Loucy (cell line): ENCODE measurements at regions not wholly inside any gene's neighbourhood (a gene's known extent, or its start where the extent isn't known, plus 50 kb on each side); places are given as distances from the start of the nearest gene placed in this dataset.

Source experiments
- H2AFZ ChIP-seq: fragments of 200-600 bp; sonication (generic); 2 replicates; pipeline ENCODE4 v1.6.0; 2016; ENCODE audit warnings: antibody characterized with exemption, mild to moderate bottlenecking, low read length, moderate library complexity
- H3F3A ChIP-seq: fragments of 200-600 bp; 2 replicates; pipeline ENCODE4 v1.6.0; 2016; ENCODE audit warnings: antibody characterized with exemption, low read depth, mild to moderate bottlenecking
- H3K27me3 ChIP-seq: fragments of 200-600 bp; sonication (generic); 2 replicates; pipeline ENCODE4 v1.6.1; 2014; ENCODE audit warnings: low read length, mild to moderate bottlenecking; ENCODE audit not compliant: insufficient read depth, poor library complexity, severe bottlenecking
- H3K36me3 ChIP-seq: fragments of 200-600 bp; sonication (generic); 2 replicates; pipeline ENCODE4 v1.6.1; 2016; ENCODE audit warnings: low read length; ENCODE audit not compliant: insufficient read depth
- H3K4me1 ChIP-seq: fragments of 200-600 bp; sonication (generic); 2 replicates; pipeline ENCODE4 v1.5.1; 2014; ENCODE audit warnings: low read length, mild to moderate bottlenecking; ENCODE audit not compliant: insufficient read depth, poor library complexity, severe bottlenecking
- H3K4me2 ChIP-seq: fragments of 200-600 bp; sonication (generic); 2 replicates; pipeline ENCODE4 v1.6.0; 2014; ENCODE audit warnings: antibody characterized with exemption, low read length, low read depth, mild to moderate bottlenecking; ENCODE audit not compliant: poor library complexity, severe bottlenecking
- H3K4me3 ChIP-seq: fragments of 200-600 bp; sonication (generic); 2 replicates; pipeline ENCODE4 v1.5.1; 2014; ENCODE audit warnings: low read length, mild to moderate bottlenecking, mixed read lengths; ENCODE audit not compliant: poor library complexity, severe bottlenecking
- H3K79me2 ChIP-seq: fragments of 200-600 bp; sonication (generic); 2 replicates; pipeline ENCODE4 v1.6.1; 2014; ENCODE audit warnings: low read length; ENCODE audit not compliant: insufficient read depth
- H3K9ac ChIP-seq: fragments of 200-600 bp; sonication (generic); 2 replicates; pipeline ENCODE4 v1.6.0; 2014; ENCODE audit warnings: mild to moderate bottlenecking, low read depth, low read length, moderate library complexity; ENCODE audit not compliant: poor library complexity, severe bottlenecking
- H3K9me2 ChIP-seq: fragments of 200-600 bp; sonication (generic); replicated peaks from 2 replicates; pipeline ENCODE4 v1.6.1; 2016; ENCODE audit warnings: low read depth, low read length, mixed read lengths
- H3K9me3 ChIP-seq: fragments of 200-600 bp; sonication (generic); 2 replicates; pipeline ENCODE4 v1.6.1; 2014; ENCODE audit warnings: mild to moderate bottlenecking, antibody characterized with exemption, low read length, low read depth; ENCODE audit not compliant: insufficient read depth
- H4K20me1 ChIP-seq: fragments of 200-600 bp; sonication (generic); 2 replicates; pipeline ENCODE4 v1.6.0; 2014; ENCODE audit warnings: antibody characterized with exemption, low read length, mild to moderate bottlenecking; ENCODE audit not compliant: insufficient read depth, poor library complexity, severe bottlenecking
- CTCF ChIP-seq: fragments of 200-600 bp; sonication (generic); conservative IDR thresholded peaks from 2 replicates; pipeline ENCODE4 v1.5.1; 2014; ENCODE audit warnings: mild to moderate bottlenecking, antibody characterized with exemption, low read length
- EZH2phosphoT487 ChIP-seq: fragments of 200-600 bp; IDR thresholded peaks from 2 replicates; pipeline ENCODE4 v1.6.1; 2018; ENCODE audit warnings: antibody characterized with exemption, mild to moderate bottlenecking, moderate library complexity, borderline replicate concordance

DNA sequence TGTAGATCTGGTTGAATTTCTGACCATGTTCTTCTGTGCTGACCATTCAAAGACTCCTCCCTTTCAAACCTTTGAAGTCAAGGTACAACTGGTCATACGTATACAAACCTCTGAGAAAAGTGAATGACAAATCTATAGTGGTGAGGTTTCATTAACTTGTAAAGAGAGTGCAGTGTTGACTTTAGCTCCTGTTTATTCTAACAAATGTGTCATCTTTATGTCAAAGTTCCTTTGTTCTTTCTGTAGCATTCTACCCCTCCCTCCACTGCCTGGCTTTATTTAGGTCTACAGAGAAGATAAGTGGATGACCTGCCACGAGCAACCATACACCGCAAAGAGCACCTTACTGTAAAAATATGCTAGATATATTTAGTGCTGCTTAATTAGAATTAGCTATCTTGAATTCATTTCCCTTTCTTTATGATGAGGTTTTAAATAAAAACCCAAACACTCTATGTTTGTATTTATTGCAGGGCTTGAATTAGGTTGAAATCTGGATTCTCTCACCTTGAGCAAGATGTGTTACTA is 520.0 kb upstream of the CDH11 start:
- Histone ChIP-seq H3K27me3 (no peaks in the 10 kb centered on the region), H3K9ac (no peak overlapping the region), H3K4me2 (no peak overlapping the region), H3K9me2 (no peaks in the 10 kb centered on the region), H3K36me3 (no peaks in the 10 kb centered on the region), H3F3A (no peaks in the 10 kb centered on the region), H3K4me1 (no peaks in the 10 kb centered on the region), H3K79me2 (no peaks in the 10 kb centered on the region), H3K9me3 (no peaks in the 10 kb centered on the region), H4K20me1 (no peaks in the 10 kb centered on the region), H2AFZ (no peak overlapping the region), H3K4me3 (no peak overlapping the region)
- no peak for TF ChIP-seq CTCF
- TF ChIP-seq EZH2phosphoT487, result no peak

GRCh38 chr16:65641049-65641761 is 519.3 kb upstream of the CDH11 start:
- Histone ChIP-seq H2AFZ (no peak overlapping the region), H3K27me3 (no peaks in the 10 kb centered on the region), H3K9ac (no peak overlapping the region), H3K9me3 (no peaks in the 10 kb centered on the region), H3K4me1 (no peaks in the 10 kb centered on the region), H3K79me2 (no peaks in the 10 kb centered on the region), H3K4me3 (no peak overlapping the region), H4K20me1 (no peaks in the 10 kb centered on the region), H3K36me3 (no peaks in the 10 kb centered on the region), H3K9me2 (no peaks in the 10 kb centered on the region), H3K4me2 (no peak overlapping the region), H3F3A (no peaks in the 10 kb centered on the region)
- no peak for TF ChIP-seq EZH2phosphoT487
- no peak for TF ChIP-seq CTCF

GRCh38 chr16:65634833-65635232 is 513.0 kb upstream of the CDH11 start:
- H3K36me3 ChIP-seq, result no peaks in the 10 kb centered on the region
- TF ChIP-seq EZH2phosphoT487 (no peak), CTCF (no peak)
- H2AFZ ChIP-seq, result no peak overlapping the region
- no peak overlapping the region for H3K4me3 ChIP-seq
- H3K4me2 ChIP-seq, result no peak overlapping the region
- H3K79me2 ChIP-seq, result no peaks in the 10 kb centered on the region
- no peaks in the 10 kb centered on the region for H3K9me2 ChIP-seq
- H3K9me3 ChIP-seq, result no peaks in the 10 kb centered on the region
- H3K4me1 ChIP-seq, result no peaks in the 10 kb centered on the region
- no peaks in the 10 kb centered on the region for H4K20me1 ChIP-seq
- no peak overlapping the region for H3K9ac ChIP-seq
- H3F3A ChIP-seq, result no peaks in the 10 kb centered on the region
- no peaks in the 10 kb centered on the region for H3K27me3 ChIP-seq
